ENCODE measurements at regions not wholly inside any gene's neighbourhood (a gene's known extent, or its start where the extent isn't known, plus 50 kb on each side); places are given as distances from the start of the nearest gene placed in this dataset.

DNA sequence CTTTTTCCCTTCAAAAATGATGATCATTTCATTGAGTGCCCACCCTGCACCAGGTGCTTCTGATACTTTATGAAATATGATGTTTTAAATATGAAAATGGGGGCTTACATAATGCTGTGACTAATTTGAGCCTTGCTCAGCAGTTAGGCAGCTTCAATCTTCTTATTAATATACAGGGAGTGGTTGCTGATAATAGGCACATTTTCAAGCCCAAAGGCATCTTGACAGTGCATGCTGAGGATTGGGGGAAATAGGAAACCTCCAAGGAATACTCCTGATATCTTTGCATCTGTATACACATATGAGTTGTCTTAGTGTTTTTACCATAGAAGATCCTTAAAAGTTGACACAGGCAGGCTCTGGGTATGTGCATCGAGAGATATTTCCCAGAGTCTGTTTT is 262.3 kb upstream of the SASH1 start:
- peaks cover 2% of the 10 kb centered on the region for H3K27me3 ChIP-seq (ENCODE audit: control insufficient read depth, insufficient read depth, low read length)
- DNase-seq (ENCODE audit: low read depth) (no peak), FAIRE-seq (no peak)
- H3K4me3 ChIP-seq (ENCODE audit: low read depth, low read length): no peak overlapping the region
- TF ChIP-seq, protein P1, sequence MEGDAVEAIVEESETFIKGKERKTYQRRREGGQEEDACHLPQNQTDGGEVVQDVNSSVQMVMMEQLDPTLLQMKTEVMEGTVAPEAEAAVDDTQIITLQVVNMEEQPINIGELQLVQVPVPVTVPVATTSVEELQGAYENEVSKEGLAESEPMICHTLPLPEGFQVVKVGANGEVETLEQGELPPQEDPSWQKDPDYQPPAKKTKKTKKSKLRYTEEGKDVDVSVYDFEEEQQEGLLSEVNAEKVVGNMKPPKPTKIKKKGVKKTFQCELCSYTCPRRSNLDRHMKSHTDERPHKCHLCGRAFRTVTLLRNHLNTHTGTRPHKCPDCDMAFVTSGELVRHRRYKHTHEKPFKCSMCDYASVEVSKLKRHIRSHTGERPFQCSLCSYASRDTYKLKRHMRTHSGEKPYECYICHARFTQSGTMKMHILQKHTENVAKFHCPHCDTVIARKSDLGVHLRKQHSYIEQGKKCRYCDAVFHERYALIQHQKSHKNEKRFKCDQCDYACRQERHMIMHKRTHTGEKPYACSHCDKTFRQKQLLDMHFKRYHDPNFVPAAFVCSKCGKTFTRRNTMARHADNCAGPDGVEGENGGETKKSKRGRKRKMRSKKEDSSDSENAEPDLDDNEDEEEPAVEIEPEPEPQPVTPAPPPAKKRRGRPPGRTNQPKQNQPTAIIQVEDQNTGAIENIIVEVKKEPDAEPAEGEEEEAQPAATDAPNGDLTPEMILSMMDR (IDR thresholded peaks at IDR 0.05; ENCODE audit: insufficient read depth, low read length, severe bottlenecking): no peak
- no peaks in the 10 kb centered on the region for H3K36me3 ChIP-seq (ENCODE audit: control insufficient read depth, insufficient read depth, low read length)

DNA sequence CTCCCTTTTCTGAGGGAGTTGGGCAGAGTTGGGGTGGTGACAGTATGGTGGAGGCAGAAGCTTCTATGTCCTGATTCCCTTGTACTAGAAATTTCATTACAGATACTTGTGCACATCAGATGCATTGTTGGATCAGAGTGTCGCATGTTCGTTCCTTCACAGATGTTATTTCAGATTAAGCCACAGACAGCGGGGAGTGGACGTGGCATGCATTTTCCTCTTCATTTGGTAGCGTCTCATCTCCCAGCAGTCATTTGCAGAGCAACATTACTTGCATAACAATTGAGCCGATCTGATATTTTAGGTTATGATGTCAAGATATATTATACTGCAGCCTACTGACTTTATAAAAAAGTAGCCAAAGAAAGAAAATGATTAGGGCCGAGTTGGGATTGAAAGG is 261.6 kb upstream of the SASH1 start:
- H3K27me3 ChIP-seq (ENCODE audit: control insufficient read depth, insufficient read depth, low read length): peaks cover 2% of the 10 kb centered on the region
- FAIRE-seq (peak; percentile 85), DNase-seq (ENCODE audit: low read depth) (no peak)
- no peak overlapping the region for H3K4me3 ChIP-seq (ENCODE audit: low read depth, low read length)
- TF ChIP-seq, protein P1 (IDR thresholded peaks at IDR 0.05; ENCODE audit: insufficient read depth, low read length, severe bottlenecking): no peak
- no peaks in the 10 kb centered on the region for H3K36me3 ChIP-seq (ENCODE audit: control insufficient read depth, insufficient read depth, low read length)

DNA sequence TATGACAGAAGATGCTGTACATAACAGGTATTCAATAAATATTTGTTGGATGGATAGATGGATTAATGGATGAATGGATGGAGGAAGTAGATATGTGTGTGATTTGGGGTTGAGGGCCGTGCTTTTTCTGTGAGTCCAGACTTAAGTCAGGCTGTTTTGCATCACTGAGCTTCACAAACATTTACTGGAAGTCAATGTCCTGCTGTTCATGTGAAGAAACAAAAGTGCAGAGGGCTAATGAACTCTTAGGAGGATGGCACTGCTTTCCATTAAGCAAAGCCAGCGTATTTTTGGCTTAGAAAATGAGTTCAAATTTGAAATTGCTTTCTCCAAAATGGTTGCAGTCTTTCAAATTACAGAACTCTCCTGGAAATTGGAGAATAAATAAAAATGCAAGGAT is 260.6 kb upstream of the SASH1 start:
- no peak for FAIRE-seq
- Histone ChIP-seq H3K36me3 (ENCODE audit: control insufficient read depth, insufficient read depth, low read length) (no peaks in the 10 kb centered on the region), H3K27me3 (ENCODE audit: control insufficient read depth, insufficient read depth, low read length) (peaks cover 2% of the 10 kb centered on the region), H3K4me3 (ENCODE audit: low read depth, low read length) (no peak overlapping the region)
- no peak for DNase-seq (ENCODE audit: low read depth)
- TF ChIP-seq, protein P1 (IDR thresholded peaks at IDR 0.05; ENCODE audit: insufficient read depth, low read length, severe bottlenecking): no peak

DNA sequence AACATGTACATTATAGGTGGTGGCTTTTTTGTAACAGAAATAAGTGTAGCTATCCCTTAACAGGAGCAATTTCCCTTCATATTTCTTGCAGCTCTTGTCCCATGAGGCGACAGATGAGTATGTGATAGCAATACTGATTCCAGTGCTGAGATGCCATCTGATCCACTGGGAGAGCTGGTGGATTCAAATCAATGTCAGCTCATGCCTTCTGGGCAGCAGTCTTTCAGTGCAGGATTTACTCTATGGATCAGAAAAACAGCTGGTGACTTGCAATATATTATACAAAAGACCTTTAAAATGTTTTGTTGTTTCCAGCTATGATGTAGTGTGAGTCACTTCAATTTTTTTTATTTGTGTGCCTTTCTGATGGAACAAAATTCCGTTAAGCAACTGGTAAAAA is 259.9 kb upstream of the SASH1 start:
- Histone ChIP-seq H3K36me3 (ENCODE audit: control insufficient read depth, insufficient read depth, low read length) (no peaks in the 10 kb centered on the region), H3K27me3 (ENCODE audit: control insufficient read depth, insufficient read depth, low read length) (peaks cover 2% of the 10 kb centered on the region), H3K4me3 (ENCODE audit: low read depth, low read length) (no peak overlapping the region)
- FAIRE-seq (no peak), DNase-seq (ENCODE audit: low read depth) (no peak)
- TF ChIP-seq, protein P1 (IDR thresholded peaks at IDR 0.05; ENCODE audit: insufficient read depth, low read length, severe bottlenecking): no peak

DNA sequence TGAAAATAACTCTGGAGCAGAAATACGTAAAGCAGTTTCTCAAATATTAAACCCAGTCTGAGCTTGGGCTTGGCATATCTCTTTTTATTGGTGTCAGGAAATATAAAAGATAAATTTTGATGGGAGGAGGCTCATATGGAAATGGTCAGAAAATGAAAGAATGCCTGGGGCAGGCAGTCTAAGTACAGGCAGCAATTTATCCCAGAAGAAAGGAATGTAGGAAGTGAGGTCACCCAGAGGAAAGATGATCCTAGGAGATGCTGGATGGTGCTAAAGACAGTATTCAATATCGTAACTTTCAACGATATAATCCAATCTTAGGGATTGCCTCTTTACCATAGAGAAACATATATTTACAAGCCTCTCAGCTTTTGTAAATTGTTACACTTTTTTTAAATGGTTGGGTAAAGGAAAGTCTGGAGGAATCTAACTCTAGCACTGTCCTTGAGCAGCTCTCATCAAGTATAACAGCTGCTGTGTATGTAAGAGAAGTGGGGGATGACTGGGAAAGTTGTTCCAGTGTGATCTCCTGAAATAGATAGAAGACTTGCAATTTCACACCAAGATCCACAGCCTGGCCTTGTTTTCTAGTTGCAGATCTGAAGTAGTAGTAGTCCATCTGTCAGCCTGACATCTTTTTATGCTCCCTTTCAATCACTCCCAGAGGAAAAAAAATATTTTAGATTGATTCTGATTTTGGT is 256.9 kb upstream of the SASH1 start:
- FAIRE-seq (no peak), DNase-seq (ENCODE audit: low read depth) (no peak)
- Histone ChIP-seq H3K4me3 (ENCODE audit: low read depth, low read length) (no peak overlapping the region), H3K36me3 (ENCODE audit: control insufficient read depth, insufficient read depth, low read length) (no peaks in the 10 kb centered on the region), H3K27me3 (ENCODE audit: control insufficient read depth, insufficient read depth, low read length) (no peaks in the 10 kb centered on the region)
- TF ChIP-seq, protein P1 (IDR thresholded peaks at IDR 0.05; ENCODE audit: insufficient read depth, low read length, severe bottlenecking): no peak

DNA sequence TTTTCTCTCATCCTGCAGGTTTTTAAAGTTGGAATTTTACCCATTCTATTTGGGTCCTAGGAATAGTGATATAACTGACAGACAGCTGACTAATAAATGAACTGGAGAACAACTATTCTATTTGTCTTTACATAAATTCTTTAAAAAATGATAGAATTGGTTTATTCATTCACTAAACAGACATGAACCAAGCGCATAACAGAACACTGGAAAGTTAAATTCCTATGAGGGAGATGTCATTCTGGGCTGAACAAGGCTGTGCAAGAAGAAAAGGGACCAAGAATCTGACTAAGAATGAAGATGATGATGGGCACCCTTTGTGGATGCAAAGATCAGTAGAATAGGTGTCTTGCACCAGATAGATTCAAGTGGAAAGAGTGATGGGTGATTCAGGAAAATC is 256.3 kb upstream of the SASH1 start:
- H3K4me3 ChIP-seq (ENCODE audit: low read depth, low read length): no peak overlapping the region
- TF ChIP-seq, protein P1 (IDR thresholded peaks at IDR 0.05; ENCODE audit: insufficient read depth, low read length, severe bottlenecking): no peak
- no peaks in the 10 kb centered on the region for H3K27me3 ChIP-seq (ENCODE audit: control insufficient read depth, insufficient read depth, low read length)
- no peaks in the 10 kb centered on the region for H3K36me3 ChIP-seq (ENCODE audit: control insufficient read depth, insufficient read depth, low read length)
- no peak for FAIRE-seq
- DNase-seq (ENCODE audit: low read depth): no peak

All from bronchial epithelial cell (primary cell).